Left ventricle myocardium inferior (tissue), 1 donor: ENCODE measurements at regions not wholly inside any gene's neighbourhood (a gene's known extent, or its start where the extent isn't known, plus 50 kb on each side); places are given as distances from the start of the nearest gene placed in this dataset.

Source experiments
- DNase-seq: peaks from one replicate; pipeline ENCODE4 v3.0.0-alpha.2; 2020
- H3K27ac ChIP-seq: fragments of 200-600 bp; replicated peaks from 2 replicates; pipeline ENCODE4 v1.8.0; 2021
- H3K27me3 ChIP-seq: fragments of 200-600 bp; 2 replicates; pipeline ENCODE4 v1.8.0; 2021; ENCODE audit warnings: low read depth
- H3K36me3 ChIP-seq: fragments of 200-600 bp; 2 replicates; pipeline ENCODE4 v1.8.0; 2021
- H3K4me1 ChIP-seq: fragments of 200-600 bp; 2 replicates; pipeline ENCODE4 v1.8.0; 2021
- H3K4me3 ChIP-seq: fragments of 200-600 bp; 2 replicates; pipeline ENCODE4 v1.8.0; 2021; ENCODE audit warnings: mild to moderate bottlenecking, moderate library complexity
- H3K9me3 ChIP-seq: fragments of 200-600 bp; replicated peaks from 2 replicates; pipeline ENCODE4 v1.8.0; 2021
- CTCF ChIP-seq: fragments of 200-600 bp; IDR thresholded peaks from 2 replicates; pipeline ENCODE4 v1.8.0; 2021; ENCODE audit warnings: antibody characterized with exemption, mild to moderate bottlenecking, borderline replicate concordance
- intact Hi-C: fragments of 100-400 bp; cut with micrococcal nuclease; formaldehyde crosslinking; loops from one replicate; pipeline ENCODE4 v1.11.0; 2022
- donor health status: DM: no; HTN: yes; CAD: no; lungs with severe emphysema.

DNA sequence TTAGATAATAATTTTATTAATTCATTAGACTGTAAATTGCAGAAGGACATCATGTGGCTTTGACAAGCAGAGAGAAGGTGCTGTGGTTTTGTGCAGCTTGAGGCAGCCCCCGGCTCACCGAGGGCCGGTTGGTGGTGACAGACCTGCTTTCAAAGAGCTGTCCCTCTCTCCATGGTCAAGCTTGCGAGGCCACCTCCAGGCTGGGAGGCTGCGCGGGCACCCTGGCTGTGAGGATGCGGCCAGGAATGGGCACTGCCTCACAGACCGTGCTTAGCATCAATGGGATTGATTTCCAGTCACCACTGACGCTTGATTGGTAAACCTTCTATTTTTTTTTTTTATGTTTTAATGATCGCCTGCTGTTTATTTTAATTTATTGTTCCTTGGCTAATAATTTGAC lies 690.9 kb downstream of the GALR1 start:
- no peaks in the 10 kb centered on the region for H3K4me1 ChIP-seq
- peaks cover 10% of the 10 kb centered on the region for H3K9me3 ChIP-seq
- DNase-seq: no peak
- H3K36me3 ChIP-seq: no peaks in the 10 kb centered on the region
- no peak for TF ChIP-seq CTCF
- intact Hi-C loops: no loop called here
- H3K27ac ChIP-seq: no peak overlapping the region
- H3K27me3 ChIP-seq: peaks cover 39% of the 10 kb centered on the region
- H3K4me3 ChIP-seq: no peak overlapping the region

GRCh38 chr18:77944533-77944932 lies 694.9 kb downstream of the GALR1 start:
- intact Hi-C loops: no loop called here
- DNase-seq: no peak
- no peaks in the 10 kb centered on the region for H3K36me3 ChIP-seq
- peaks cover 39% of the 10 kb centered on the region for H3K27me3 ChIP-seq
- H3K9me3 ChIP-seq: no peaks in the 10 kb centered on the region
- no peak overlapping the region for H3K4me3 ChIP-seq
- H3K27ac ChIP-seq: no peak overlapping the region
- no peak for TF ChIP-seq CTCF
- H3K4me1 ChIP-seq: no peaks in the 10 kb centered on the region

DNA sequence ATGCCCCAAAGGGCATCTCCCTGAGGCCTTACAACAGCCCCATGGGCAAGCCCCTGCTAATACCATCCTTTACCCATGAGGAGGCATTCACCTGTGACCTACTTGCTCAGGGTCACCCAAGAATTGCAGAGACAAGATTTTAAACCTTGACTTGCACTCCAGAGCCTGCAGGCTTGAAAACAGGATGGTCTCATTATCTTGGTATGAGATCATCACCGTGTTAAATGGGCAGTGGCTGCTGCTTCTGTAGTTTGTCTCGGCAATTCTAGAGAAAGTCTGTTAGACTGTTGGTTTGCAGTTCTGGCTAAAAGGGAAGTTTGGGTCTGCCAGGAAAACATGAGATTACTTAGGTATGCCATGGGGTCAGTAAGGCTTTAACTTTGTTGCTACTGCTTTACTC lies 698.9 kb downstream of the GALR1 start:
- H3K36me3 ChIP-seq: no peaks in the 10 kb centered on the region
- no peak overlapping the region for H3K4me3 ChIP-seq
- H3K27ac ChIP-seq: no peak overlapping the region
- H3K4me1 ChIP-seq: no peaks in the 10 kb centered on the region
- H3K9me3 ChIP-seq: peaks cover 16% of the 10 kb centered on the region
- H3K27me3 ChIP-seq: peaks cover 10% of the 10 kb centered on the region
- intact Hi-C loops: no loop called here
- DNase-seq: no peak
- TF ChIP-seq CTCF: no peak

- H3K4me3 ChIP-seq: no peak overlapping the region
- no peaks in the 10 kb centered on the region for H3K4me1 ChIP-seq
- peaks cover 17% of the 10 kb centered on the region for H3K9me3 ChIP-seq
- peaks cover 5% of the 10 kb centered on the region for H3K27me3 ChIP-seq
- DNase-seq: no peak
- no peak overlapping the region for H3K27ac ChIP-seq
- intact Hi-C loops: no loop called here
- H3K36me3 ChIP-seq: no peaks in the 10 kb centered on the region
- no peak for TF ChIP-seq CTCF
These were observed 699.8 kb downstream of the GALR1 start for GRCh38 chr18:77949355-77949973.

DNA sequence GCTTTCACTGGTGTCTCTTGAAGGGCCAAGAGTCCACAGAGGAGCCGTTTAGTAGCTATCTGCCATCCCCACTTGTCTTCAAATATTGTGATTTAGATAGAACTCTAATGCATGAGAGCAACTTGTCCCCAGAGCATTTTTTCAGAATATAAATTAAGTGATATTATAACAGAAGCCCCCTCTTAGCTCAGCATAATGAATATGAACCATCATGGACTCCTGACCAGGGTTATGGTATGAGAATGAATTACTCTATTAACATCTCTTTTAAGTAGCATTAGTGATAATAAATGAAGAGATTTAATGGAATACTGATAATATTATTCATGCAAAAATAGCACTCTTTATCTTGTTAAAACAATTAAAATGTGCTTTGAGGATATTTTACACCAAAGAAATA lies 709.6 kb downstream of the GALR1 start:
- no peak for DNase-seq
- Histone ChIP-seq H3K36me3 (no peaks in the 10 kb centered on the region), H3K27ac (no peak overlapping the region), H3K4me3 (no peak overlapping the region), H3K9me3 (no peaks in the 10 kb centered on the region), H3K4me1 (no peaks in the 10 kb centered on the region), H3K27me3 (no peaks in the 10 kb centered on the region)
- TF ChIP-seq CTCF: no peak
- intact Hi-C loops: no loop called here
